ENCODE measurements at regions not wholly inside any gene's neighbourhood (a gene's known extent, or its start where the extent isn't known, plus 50 kb on each side); places are given as distances from the start of the nearest gene placed in this dataset.

GRCh38 chr10:37490266-37490665 lies 364.9 kb downstream of the ANKRD30A start:
- TF ChIP-seq CTCF (IDR thresholded peaks at IDR 0.05) (no peak), EZH2 (IDR thresholded peaks at IDR 0.05; ENCODE audit: borderline replicate concordance, insufficient read depth, low read depth, low read length, poor library complexity, severe bottlenecking) (no peak)
